Activated CD8-positive, alpha-beta memory T cell treated with anti-CD3 and anti-CD28 coated beads, Interleukin-2, amount 10 ng/mL, durations not matched to agents 7 days and 5 days (primary cell): ENCODE measurements at regions not wholly inside any gene's neighbourhood (a gene's known extent, or its start where the extent isn't known, plus 50 kb on each side); places are given as distances from the start of the nearest gene placed in this dataset.

Experiments used
- ATAC-seq: fragments of 150-1000 bp; cut with Tn5 transposase; one replicate; pipeline ENCODE4 v1.10.0; 2021; ENCODE audit warnings: moderate library complexity
- CTCF ChIA-PET: fragments of 350-600 bp; sonication (Branson Sonifier 250); formaldehyde crosslinking; loops from one replicate; lab custom pipeline; 2021; ENCODE audit warnings: antibody characterized with exemption; lab: Charles Lee
- DNase-seq: peaks from one replicate; pipeline ENCODE4 v3.0.0-alpha.2; 2020
- H3K27ac Mint-ChIP-seq: one replicate; pipeline ENCODE4 v1.8.0; 2021; ENCODE audit warnings: mild to moderate bottlenecking, mixed read lengths
- H3K27me3 Mint-ChIP-seq: one replicate; pipeline ENCODE4 v1.8.0; 2021; ENCODE audit warnings: mixed read lengths
- H3K36me3 Mint-ChIP-seq: one replicate; pipeline ENCODE4 v1.8.0; 2021; ENCODE audit warnings: mild to moderate bottlenecking, mixed read lengths
- H3K4me1 Mint-ChIP-seq: one replicate; pipeline ENCODE4 v1.8.0; 2021; ENCODE audit warnings: mixed read lengths
- H3K4me3 Mint-ChIP-seq: one replicate; pipeline ENCODE4 v1.8.0; 2021; ENCODE audit warnings: mild to moderate bottlenecking, moderate library complexity, mixed read lengths
- H3K9me3 Mint-ChIP-seq: one replicate; pipeline ENCODE4 v1.8.0; 2022; ENCODE audit warnings: low read depth, mixed read lengths

DNA sequence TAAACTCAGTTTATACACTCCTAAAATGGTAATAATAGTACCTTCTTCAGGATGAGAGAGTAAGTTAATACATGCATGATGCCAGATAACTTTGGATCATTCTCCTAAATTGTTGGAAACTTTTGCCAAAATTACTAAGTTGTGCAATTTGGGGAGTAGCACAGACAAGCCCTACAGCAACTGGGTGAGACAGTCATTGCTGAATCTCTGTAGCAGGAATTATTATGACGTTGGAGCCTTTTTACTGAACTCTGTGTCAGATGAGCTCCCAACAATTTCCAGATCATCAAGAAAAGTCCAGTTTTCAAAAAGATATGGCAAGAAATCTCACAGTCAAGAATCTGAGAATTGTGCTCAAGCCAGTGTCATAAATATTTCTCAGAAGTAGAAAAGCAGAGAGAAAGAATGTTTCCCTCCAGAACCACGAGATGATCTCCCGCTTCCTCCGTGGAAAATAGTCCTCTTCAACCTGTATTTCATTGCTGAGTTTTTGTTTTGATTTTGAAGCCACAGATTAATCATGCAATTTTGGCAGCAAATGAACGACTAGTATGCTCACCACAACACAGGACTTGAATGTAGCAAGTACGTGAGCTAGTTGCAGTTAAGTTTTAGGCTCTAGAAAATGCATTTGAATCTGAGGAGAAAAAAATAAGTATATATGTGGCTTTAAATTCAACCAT lies 485.4 kb downstream of the CNTN6 start:
- Mint-ChIP-seq H3K9me3 (peaks cover 7% of the 10 kb centered on the region), H3K27me3 (no peaks in the 10 kb centered on the region), H3K36me3 (no peaks in the 10 kb centered on the region), H3K4me3 (no peak overlapping the region), H3K27ac (no peak overlapping the region), H3K4me1 (no peaks in the 10 kb centered on the region)
- ATAC-seq = no peak
- CTCF ChIA-PET = no interaction called here
- no peak for DNase-seq

DNA sequence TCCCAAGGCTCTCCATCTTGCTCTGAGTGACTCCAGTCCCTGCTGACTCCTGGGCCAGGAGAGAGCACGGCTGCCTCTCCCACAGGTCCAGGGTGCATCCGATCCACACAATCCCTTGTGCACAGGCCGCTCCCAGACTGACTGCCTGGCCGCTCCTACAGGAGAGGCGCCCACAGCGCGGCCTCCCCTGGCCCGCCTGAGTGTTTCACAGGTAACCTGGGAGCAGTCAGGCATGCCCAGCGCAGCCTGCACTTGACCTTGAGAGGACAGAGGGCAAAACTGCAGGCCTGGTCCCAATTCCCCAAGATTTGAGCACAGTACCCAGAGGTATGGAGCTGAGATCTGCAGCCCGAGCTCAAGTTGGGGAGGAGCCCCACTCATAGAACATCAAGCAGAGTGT lies 490.2 kb downstream of the CNTN6 start:
- CTCF ChIA-PET = no interaction called here
- DNase-seq (no peak), ATAC-seq (no peak)
- Mint-ChIP-seq H3K4me3 (no peak overlapping the region), H3K27me3 (no peaks in the 10 kb centered on the region), H3K27ac (no peak overlapping the region), H3K36me3 (no peaks in the 10 kb centered on the region), H3K9me3 (peaks cover 10% of the 10 kb centered on the region), H3K4me1 (no peaks in the 10 kb centered on the region)

DNA sequence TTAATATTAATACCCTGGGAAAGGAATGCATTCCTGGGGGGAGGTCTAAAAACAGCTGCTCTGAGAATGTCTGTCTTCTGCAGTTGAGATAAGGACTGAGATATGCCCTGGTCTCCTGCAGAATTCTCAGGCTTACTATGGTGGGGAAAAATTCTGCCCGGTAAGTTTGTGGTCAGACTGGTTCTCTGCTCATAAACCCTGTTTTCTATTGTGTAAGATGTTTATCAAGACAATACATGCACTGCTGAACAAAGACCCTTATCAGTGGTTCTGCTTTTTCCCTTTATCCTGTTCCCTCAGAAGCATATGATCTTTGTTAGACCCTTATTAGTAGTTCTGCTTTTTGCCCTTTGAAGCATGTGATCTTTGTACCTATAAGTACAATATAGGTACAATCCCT lies 494.6 kb downstream of the CNTN6 start:
- no peaks in the 10 kb centered on the region for H3K4me1 Mint-ChIP-seq
- H3K4me3 Mint-ChIP-seq = no peak overlapping the region
- no peak overlapping the region for H3K27ac Mint-ChIP-seq
- DNase-seq (no peak), ATAC-seq (no peak)
- H3K9me3 Mint-ChIP-seq = peaks cover 13% of the 10 kb centered on the region
- no peaks in the 10 kb centered on the region for H3K27me3 Mint-ChIP-seq
- CTCF ChIA-PET = no interaction called here
- H3K36me3 Mint-ChIP-seq = no peaks in the 10 kb centered on the region

DNA sequence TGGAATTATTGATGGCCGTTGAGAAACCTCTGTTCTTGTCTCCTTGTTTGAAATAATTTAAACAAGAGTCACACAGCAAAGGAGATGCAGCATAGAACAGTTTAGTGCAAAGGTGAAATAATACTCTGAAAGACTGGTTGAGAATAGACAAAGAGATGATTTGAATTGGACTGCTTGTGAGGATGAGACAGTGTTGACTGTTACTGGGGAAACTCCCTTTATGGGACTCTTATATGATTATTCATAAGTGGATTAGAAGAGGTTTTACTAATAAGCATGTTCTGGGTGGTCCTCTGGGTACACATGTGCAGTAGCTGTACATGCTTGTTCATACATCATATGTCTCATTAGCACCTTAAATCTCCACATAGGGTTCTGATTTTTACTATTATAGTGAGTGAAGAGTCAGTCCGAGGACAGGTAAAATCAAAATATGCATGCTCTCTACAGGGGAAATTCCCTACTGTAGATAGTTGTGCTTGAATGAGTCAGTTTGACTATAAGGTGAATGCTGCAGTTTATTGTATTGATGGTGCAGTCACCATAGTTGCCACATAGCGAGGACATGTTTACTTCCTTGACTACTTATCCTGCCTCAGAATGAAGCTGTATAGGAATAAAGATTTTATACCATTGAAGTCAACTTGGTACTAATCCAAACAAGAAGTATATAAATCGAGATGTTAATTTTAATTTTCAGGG lies 498.7 kb downstream of the CNTN6 start:
- Mint-ChIP-seq H3K9me3 (peaks cover 7% of the 10 kb centered on the region), H3K27me3 (no peaks in the 10 kb centered on the region), H3K4me1 (no peaks in the 10 kb centered on the region), H3K4me3 (no peak overlapping the region), H3K36me3 (no peaks in the 10 kb centered on the region), H3K27ac (no peak overlapping the region)
- no peak for ATAC-seq
- no peak for DNase-seq
- CTCF ChIA-PET = no interaction called here

DNA sequence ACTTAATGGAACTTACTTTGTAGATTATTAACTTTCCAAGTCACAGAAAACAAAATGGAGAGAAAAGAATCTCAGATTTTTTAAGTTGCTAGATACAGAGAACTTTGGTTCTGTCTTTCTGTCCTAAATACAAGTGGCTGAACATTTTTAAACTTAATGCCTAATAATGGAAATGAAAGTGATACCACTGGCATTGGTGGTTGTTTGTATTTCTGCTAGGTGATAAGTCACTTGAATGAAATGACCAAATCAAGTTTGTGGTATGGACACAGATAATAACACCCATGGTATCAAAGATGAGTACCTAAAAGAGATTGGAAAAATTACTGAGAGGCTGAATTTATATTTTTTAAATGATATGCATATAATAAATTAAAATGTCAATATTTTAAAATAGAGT lies 502.1 kb downstream of the CNTN6 start:
- no peaks in the 10 kb centered on the region for H3K36me3 Mint-ChIP-seq
- H3K4me3 Mint-ChIP-seq = no peak overlapping the region
- no peaks in the 10 kb centered on the region for H3K4me1 Mint-ChIP-seq
- CTCF ChIA-PET = no interaction called here
- H3K27ac Mint-ChIP-seq = no peak overlapping the region
- DNase-seq = no peak
- H3K27me3 Mint-ChIP-seq = no peaks in the 10 kb centered on the region
- ATAC-seq = no peak
- H3K9me3 Mint-ChIP-seq = peaks cover 2% of the 10 kb centered on the region

DNA sequence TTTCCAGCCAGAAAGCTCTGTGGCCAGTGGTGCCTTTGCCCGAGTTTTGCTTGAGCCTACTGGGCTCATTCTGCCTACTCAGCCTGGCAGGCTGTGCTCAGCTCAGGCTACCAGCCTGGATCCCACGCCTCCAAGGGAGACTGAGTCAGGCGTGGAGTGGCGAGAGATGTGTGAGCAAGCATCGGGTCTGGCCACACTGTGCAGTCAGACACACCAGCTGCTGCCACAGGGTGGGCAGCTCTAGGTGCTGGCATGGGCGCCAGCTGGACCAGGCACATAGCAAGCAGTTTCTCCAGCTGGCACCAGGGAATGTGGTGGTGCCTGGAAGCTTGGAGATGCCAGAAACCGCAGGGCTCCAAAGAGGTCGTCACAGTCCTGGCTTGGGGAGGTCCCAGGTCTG lies 498.5 kb upstream of the CNTN4 start:
- Mint-ChIP-seq H3K27ac (no peak overlapping the region), H3K36me3 (no peaks in the 10 kb centered on the region), H3K4me1 (no peaks in the 10 kb centered on the region), H3K27me3 (no peaks in the 10 kb centered on the region), H3K9me3 (peaks cover 4% of the 10 kb centered on the region), H3K4me3 (no peak overlapping the region)
- no peak for DNase-seq
- CTCF ChIA-PET = no interaction called here
- ATAC-seq = no peak

DNA sequence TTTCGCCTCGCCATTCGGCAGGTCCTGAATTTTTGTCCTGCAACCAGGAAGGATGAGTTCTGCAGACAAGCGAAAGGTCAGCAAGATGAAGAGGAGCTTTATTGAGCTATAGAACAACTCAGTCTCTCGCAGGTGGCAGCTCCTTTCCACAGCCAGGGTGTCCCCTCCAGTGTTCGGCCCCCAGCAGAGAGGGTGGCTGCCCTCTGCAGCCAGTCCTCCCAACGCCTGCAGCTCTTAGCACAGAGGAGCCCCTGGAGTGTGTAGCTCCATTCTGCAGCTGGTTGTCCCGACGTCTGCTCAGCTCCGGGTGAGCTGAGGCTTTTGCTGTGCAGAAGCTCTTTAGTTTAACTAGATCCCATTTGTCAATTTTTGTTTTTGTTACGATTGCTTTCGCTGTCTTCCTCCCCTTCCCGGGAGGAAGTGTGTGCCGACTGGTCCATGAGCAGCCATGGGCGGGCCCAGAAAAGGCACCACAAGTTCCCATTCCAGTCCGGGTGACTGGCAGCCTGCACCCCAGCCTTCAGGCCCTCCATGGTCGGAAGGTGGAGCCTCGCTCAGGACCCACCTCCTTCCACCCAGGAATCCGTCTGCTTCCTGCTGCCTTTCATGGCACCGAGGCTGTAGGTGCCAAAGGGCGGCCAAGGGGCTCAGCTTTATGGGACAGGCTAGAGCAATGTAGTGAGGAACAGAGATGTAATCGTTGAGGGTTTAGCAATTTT lies 497.8 kb upstream of the CNTN4 start:
- ATAC-seq = no peak
- Mint-ChIP-seq H3K4me1 (no peaks in the 10 kb centered on the region), H3K36me3 (no peaks in the 10 kb centered on the region), H3K27ac (no peak overlapping the region), H3K27me3 (no peaks in the 10 kb centered on the region), H3K4me3 (no peak overlapping the region), H3K9me3 (peaks cover 4% of the 10 kb centered on the region)
- DNase-seq = no peak
- CTCF ChIA-PET = no interaction called here

DNA sequence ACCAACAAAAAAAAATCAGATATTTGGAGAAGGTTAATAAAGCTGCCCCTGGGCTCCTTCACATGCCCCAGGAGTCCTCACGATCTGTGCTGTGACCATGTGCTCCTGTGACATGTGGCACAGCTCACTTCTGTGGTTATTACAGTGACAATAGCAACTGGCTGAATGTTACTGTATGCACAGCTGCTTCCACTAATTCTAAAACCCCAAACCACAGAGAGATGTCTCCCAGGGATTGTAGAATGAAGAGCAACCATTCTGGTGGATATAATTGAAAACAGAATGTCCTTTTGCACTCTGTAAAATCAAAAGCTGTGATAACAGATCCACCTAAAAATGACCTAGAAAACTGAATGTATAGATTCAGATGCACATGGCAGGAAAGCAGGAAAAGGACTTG lies 489.2 kb upstream of the CNTN4 start:
- no peak for ATAC-seq
- Mint-ChIP-seq H3K4me3 (no peak overlapping the region), H3K27me3 (no peaks in the 10 kb centered on the region), H3K9me3 (peaks cover 14% of the 10 kb centered on the region), H3K4me1 (no peaks in the 10 kb centered on the region), H3K27ac (no peak overlapping the region), H3K36me3 (no peaks in the 10 kb centered on the region)
- CTCF ChIA-PET = no interaction called here
- no peak for DNase-seq

DNA sequence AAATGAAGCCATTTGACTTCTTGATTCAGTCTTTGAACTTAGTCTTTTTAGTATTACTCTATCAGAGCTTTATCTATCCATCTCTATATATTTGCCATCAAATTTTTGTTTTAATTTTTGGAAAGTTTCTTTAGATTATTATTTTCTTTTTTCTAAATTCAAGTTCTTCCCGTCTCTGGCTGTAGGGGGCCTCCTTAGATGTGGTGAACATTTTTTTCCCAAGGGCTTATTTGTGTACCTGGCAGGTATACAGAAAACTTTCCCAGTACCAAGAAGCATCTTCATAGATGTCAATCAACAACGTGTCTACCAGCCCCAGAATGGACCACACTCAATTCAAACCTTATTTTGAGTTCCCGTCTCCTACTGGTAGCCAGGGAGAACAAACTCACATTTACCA lies 486.8 kb upstream of the CNTN4 start:
- DNase-seq (no peak), ATAC-seq (no peak)
- Mint-ChIP-seq H3K27ac (no peak overlapping the region), H3K4me3 (no peak overlapping the region), H3K9me3 (peaks cover 9% of the 10 kb centered on the region), H3K4me1 (no peaks in the 10 kb centered on the region), H3K27me3 (no peaks in the 10 kb centered on the region), H3K36me3 (no peaks in the 10 kb centered on the region)
- CTCF ChIA-PET = no interaction called here

DNA sequence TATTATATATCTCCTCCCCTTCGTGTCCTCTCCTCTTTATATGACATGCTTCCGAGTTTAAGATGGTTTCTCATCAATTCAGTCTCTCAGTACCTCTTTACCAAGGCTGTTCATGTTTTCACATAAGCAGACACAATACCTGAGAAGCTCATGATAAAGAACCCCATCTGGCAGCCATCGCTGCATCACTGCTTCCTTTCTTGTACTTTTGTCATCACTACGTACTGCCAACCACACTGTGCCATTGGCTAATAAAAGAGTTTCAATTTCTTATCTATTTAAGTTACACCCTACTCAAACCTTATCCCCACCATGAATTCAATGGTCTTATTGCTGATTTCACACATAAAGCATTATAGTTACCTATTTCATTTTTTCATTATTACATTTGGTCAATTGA lies 484.7 kb upstream of the CNTN4 start:
- Mint-ChIP-seq H3K9me3 (peaks cover 7% of the 10 kb centered on the region), H3K27me3 (no peaks in the 10 kb centered on the region), H3K27ac (no peak overlapping the region), H3K4me3 (no peak overlapping the region), H3K36me3 (no peaks in the 10 kb centered on the region), H3K4me1 (no peaks in the 10 kb centered on the region)
- CTCF ChIA-PET = no interaction called here
- ATAC-seq = no peak
- no peak for DNase-seq

DNA sequence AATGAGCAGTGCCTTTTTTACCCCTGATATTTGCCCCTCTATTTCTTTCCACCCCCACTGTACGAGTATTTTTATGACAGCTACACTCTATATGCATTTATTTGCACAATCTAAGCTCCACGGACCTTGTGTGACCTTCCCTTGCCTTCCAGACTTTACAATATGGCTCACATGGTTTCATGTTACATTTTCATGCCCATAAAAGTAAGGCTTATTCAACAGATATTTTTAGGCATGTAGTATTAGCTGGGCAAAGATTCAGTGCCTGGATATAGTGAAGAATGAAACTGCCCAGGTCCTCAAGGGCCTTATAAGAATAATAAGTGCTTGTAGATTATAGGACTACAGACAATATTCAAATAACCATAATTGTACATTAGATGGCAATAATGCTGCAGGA lies 481.9 kb upstream of the CNTN4 start:
- Mint-ChIP-seq H3K4me3 (no peak overlapping the region), H3K36me3 (no peaks in the 10 kb centered on the region), H3K9me3 (peaks cover 3% of the 10 kb centered on the region), H3K4me1 (no peaks in the 10 kb centered on the region), H3K27ac (no peak overlapping the region), H3K27me3 (no peaks in the 10 kb centered on the region)
- CTCF ChIA-PET = no interaction called here
- no peak for ATAC-seq
- DNase-seq = no peak

DNA sequence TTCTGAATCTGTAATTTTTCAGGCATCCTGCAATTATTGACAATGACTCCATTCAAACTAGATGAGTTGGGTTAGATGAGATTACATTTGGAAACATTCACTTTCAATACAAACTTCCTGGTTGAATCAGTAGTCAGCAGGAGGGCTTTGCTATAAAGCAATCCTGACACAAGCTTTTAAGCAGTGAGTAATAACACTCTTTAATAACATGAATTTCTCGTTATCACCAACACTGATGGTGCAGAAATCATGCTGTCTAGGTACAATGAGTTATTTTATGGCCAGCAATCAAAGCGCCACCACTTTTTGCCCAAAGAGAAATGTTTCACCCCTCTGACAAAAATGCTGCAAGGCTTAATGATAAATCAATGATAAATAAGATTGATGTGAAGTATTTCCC lies 474.8 kb upstream of the CNTN4 start:
- DNase-seq = no peak
- no peaks in the 10 kb centered on the region for H3K36me3 Mint-ChIP-seq
- H3K27ac Mint-ChIP-seq = no peak overlapping the region
- no peak overlapping the region for H3K4me3 Mint-ChIP-seq
- no peak for ATAC-seq
- no peaks in the 10 kb centered on the region for H3K27me3 Mint-ChIP-seq
- peaks cover 3% of the 10 kb centered on the region for H3K9me3 Mint-ChIP-seq
- H3K4me1 Mint-ChIP-seq = no peaks in the 10 kb centered on the region
- CTCF ChIA-PET = no interaction called here

DNA sequence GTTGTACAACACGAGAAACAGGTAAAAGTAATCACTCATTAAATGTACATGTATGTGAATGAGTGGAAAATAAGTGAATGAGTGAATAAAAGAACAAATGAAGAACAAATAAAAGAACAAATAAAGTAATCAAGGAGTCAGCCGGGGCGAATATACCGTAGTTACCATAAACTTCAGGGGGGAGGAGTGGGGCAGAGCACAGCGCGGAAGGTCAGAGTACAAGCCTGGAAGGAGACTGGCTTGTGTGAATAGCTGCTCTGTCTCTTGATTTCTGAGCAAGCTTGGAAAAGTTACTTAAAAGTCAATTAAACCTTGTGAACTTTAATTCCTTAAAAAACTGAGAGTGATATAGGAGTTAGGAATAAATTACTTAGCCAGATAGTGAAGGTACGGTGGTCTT lies 466.5 kb upstream of the CNTN4 start:
- H3K4me3 Mint-ChIP-seq = no peak overlapping the region
- CTCF ChIA-PET = no interaction called here
- no peaks in the 10 kb centered on the region for H3K27me3 Mint-ChIP-seq
- H3K36me3 Mint-ChIP-seq = no peaks in the 10 kb centered on the region
- DNase-seq (no peak), ATAC-seq (no peak)
- peaks cover 8% of the 10 kb centered on the region for H3K9me3 Mint-ChIP-seq
- no peaks in the 10 kb centered on the region for H3K4me1 Mint-ChIP-seq
- H3K27ac Mint-ChIP-seq = no peak overlapping the region

DNA sequence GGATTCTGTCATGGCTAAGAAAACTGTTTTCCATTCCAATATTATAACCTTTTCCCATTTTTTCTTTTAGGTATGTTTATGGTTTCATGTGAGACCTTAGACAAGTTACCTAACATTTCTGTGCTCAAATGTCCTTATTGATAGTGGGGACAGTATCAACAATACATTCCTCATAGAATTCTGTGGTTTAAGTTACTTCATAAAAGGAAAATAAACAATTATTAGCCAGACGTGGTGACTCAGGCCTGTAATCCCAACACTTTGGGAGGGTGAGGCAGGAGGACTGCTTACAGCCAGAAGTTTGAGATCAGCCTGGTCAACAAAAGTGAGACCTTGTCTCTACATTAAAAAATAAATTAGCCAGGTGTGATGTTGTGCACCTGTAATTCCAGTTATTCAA lies 436.8 kb upstream of the CNTN4 start:
- DNase-seq (no peak), ATAC-seq (no peak)
- H3K4me1 Mint-ChIP-seq = no peaks in the 10 kb centered on the region
- peaks cover 2% of the 10 kb centered on the region for H3K9me3 Mint-ChIP-seq
- H3K4me3 Mint-ChIP-seq = no peak overlapping the region
- CTCF ChIA-PET = no interaction called here
- no peak overlapping the region for H3K27ac Mint-ChIP-seq
- no peaks in the 10 kb centered on the region for H3K36me3 Mint-ChIP-seq
- H3K27me3 Mint-ChIP-seq = no peaks in the 10 kb centered on the region
